Heart right ventricle (tissue), 16 donors: ENCODE measurements at regions not wholly inside any gene's neighbourhood (a gene's known extent, or its start where the extent isn't known, plus 50 kb on each side); places are given as distances from the start of the nearest gene placed in this dataset.

ENCODE experiments used
- ATAC-seq, 8 donors: fragments of 200-7000 bp; cut with Tn5 transposase; one replicate each; pipeline ENCODE4 v1.9.1; 2020; ENCODE audit warnings: mild to moderate bottlenecking in 8 of 8, moderate library complexity in 8 of 8, moderate number of reproducible peaks in 1 of 8
- DNase-seq, 2 donors: peaks; one replicate each; pipeline ENCODE4 v3.0.0-alpha.2; 2020
- H3K27ac ChIP-seq, 10 donors: fragments of 200-600 bp; sonication (generic) in 2 of 10; one replicate each; pipeline versions ENCODE4 v1.5.0 to v1.8.0; 2020 to 2022; ENCODE audit warnings: mild to moderate bottlenecking in 3 of 10
- H3K27me3 ChIP-seq, 7 donors: fragments of 200-600 bp; one replicate each; pipeline ENCODE4 v1.8.0; 2021 to 2022; ENCODE audit warnings: mild to moderate bottlenecking in 2 of 7
- H3K36me3 ChIP-seq, 9 donors: fragments of 200-600 bp; sonication (generic) in 1 of 9; one replicate each; pipeline versions ENCODE4 v1.5.0 to v1.8.0; 2020 to 2022; ENCODE audit warnings: mild to moderate bottlenecking in 2 of 9
- H3K4me1 ChIP-seq, 9 donors: fragments of 200-600 bp; sonication (generic) in 1 of 9; one replicate each; pipeline versions ENCODE4 v1.5.0 to v1.8.0; 2020 to 2022; ENCODE audit warnings: mild to moderate bottlenecking in 4 of 9
- H3K4me3 ChIP-seq, 10 donors: fragments of 200-600 bp; sonication (generic) in 2 of 10; one replicate each; pipeline versions ENCODE4 v1.5.0 to v1.8.0; 2020 to 2022; ENCODE audit warnings: mild to moderate bottlenecking in 7 of 10, moderate library complexity in 2 of 10
- H3K9me3 ChIP-seq, 11 donors: fragments of 200-600 bp in 10 of 11; sonication (generic) in 2 of 11; one replicate each; pipeline versions ENCODE4 v1.5.0 to v1.8.0; 2013 to 2022; ENCODE audit warnings: mild to moderate bottlenecking in 2 of 11, control low read depth in 1 of 11, moderate library complexity in 1 of 11
- CTCF ChIP-seq, 9 donors: fragments of 200-600 bp; sonication (generic) in 2 of 9; IDR thresholded peaks; one replicate each; pipeline versions ENCODE4 v1.5.0 to v1.8.0; 2021 to 2022; ENCODE audit warnings: antibody characterized with exemption in 9 of 9, mild to moderate bottlenecking in 5 of 9, moderate library complexity in 1 of 9
- WGBS, 2 donors: extraction: QIAGEN DNeasy Blood & Tissue Kit; methylation state at CpG; one replicate each; pipeline ENCODE4 v1.1.7; 2013; ENCODE audit warnings: inconsistent platforms in 1 of 2; 5-methylcytosine and 5-hydroxymethylcytosine counted together
- intact Hi-C, 10 donors: fragments of 100-400 bp; cut with DNase I; formaldehyde crosslinking; loops; one replicate each; pipeline versions ENCODE4 v1.11.1 to v1.14.2; 2022
- donor health status: Arrhythmogenic right ventricular cardiomyopathy.
- donor health status: ischemic (EF 13 %, LVEDD 7.1; RV severe dilation, severe dysfunction).
- donor health status: healthy with polysubstance abuse.
- donor health status: DM: no; HTN: yes; CAD: no.
- donor health status: DM: no; HTN: no; CAD: no.
- donor health status: ischemic (EF 25% LVEDD 6.9; RV normal size, moderate dysfunction).
- donor health status: ischemic (EF 25% LVEDD 5.7; RV mildly dilated, moderate dysfunction).
- donor health status: healthy.
- donor health status: DM: yes; HTN: yes; CAD: no.
- donor health status: Ischemic cardiomyopathy.
- donor health status: ischemic (EF 35%, LVEDD 5.7; RV mildly dilated, moderate dysfunction).
- donor health status: nonischemic (EF 11% LVEDD 7.7; RV severe dilation, severe dysfunction).
- donor health status: DM: yes; HTN: yes; CAD: no.
- donor health status: PGD.
- donor health status: ischemic (EF 29% LVEDD 5.4; RV normal size, mild dysfunction).
- donor health status: nonischemic (EF 23%, LVEDD 6.1; RV moderate dilation, normal function).

GRCh38 chr6:47141963-47142362, 99.8 kb upstream of the ADGRF1 start:
- peaks cover 0 to 19% (median 5%) of the 10 kb centered on the region in 9 donors for H3K4me1 ChIP-seq
- WGBS, 2 donors = 83 to 84% methylated on average over 2 of the region's 2 CpGs
- no peak for TF ChIP-seq CTCF (IDR thresholded peaks at IDR 0.05)
- ATAC-seq = no peak
- no peaks in the 10 kb centered on the region for H3K27me3 ChIP-seq
- H3K9me3 ChIP-seq = peaks cover 0 to 7% (median 0%) of the 10 kb centered on the region in 11 donors
- intact Hi-C loops = no loop called here
- H3K27ac ChIP-seq = no peak overlapping the region
- H3K4me3 ChIP-seq = no peak overlapping the region
- no peaks in the 10 kb centered on the region for H3K36me3 ChIP-seq
- no peak for DNase-seq

GRCh38 chr6:47141171-47141570, 99.0 kb upstream of the ADGRF1 start:
- no peak for ATAC-seq
- Histone ChIP-seq H3K4me3 (no peak overlapping the region), H3K4me1 (peaks cover 0 to 12% (median under 1%) of the 10 kb centered on the region in 9 donors), H3K27ac (no peak overlapping the region), H3K9me3 (peaks cover 0 to 7% (median 0%) of the 10 kb centered on the region in 11 donors), H3K27me3 (no peaks in the 10 kb centered on the region), H3K36me3 (no peaks in the 10 kb centered on the region)
- DNase-seq = no peak
- intact Hi-C loops = no loop called here
- WGBS, 2 donors = 96 to 100% methylated on average over 3 of the region's 3 CpGs
- no peak for TF ChIP-seq CTCF (IDR thresholded peaks at IDR 0.05)

- WGBS, 2 donors = 75% methylated on average over 6 of the region's 6 CpGs
- no peaks in the 10 kb centered on the region for H3K27me3 ChIP-seq
- no peaks in the 10 kb centered on the region for H3K36me3 ChIP-seq
- peaks cover 0 to 7% (median 0%) of the 10 kb centered on the region in 11 donors for H3K9me3 ChIP-seq
- H3K4me1 ChIP-seq = peaks cover 0 to 24% (median 3%) of the 10 kb centered on the region in 9 donors
- DNase-seq = no peak
- intact Hi-C loops = no loop called here
- no peak overlapping the region for H3K4me3 ChIP-seq
- TF ChIP-seq CTCF (IDR thresholded peaks at IDR 0.05) = no peak
- no peak for ATAC-seq
- H3K27ac ChIP-seq = no peak overlapping the region
Measured at GRCh38 chr6:47138046-47138445, 95.9 kb upstream of the ADGRF1 start.

GRCh38 chr6:47137073-47137472, 94.9 kb upstream of the ADGRF1 start:
- Histone ChIP-seq H3K27ac (no peak overlapping the region), H3K4me1 (peaks cover 0 to 24% (median 6%) of the 10 kb centered on the region in 9 donors), H3K4me3 (no peak overlapping the region), H3K36me3 (no peaks in the 10 kb centered on the region), H3K27me3 (no peaks in the 10 kb centered on the region), H3K9me3 (no peaks in the 10 kb centered on the region)
- intact Hi-C loops = no loop called here
- DNase-seq (no peak), ATAC-seq (no peak)
- TF ChIP-seq CTCF (IDR thresholded peaks at IDR 0.05) = no peak
